HFFc6 (cell line): ENCODE measurements at regions not wholly inside any gene's neighbourhood (a gene's known extent, or its start where the extent isn't known, plus 50 kb on each side); places are given as distances from the start of the nearest gene placed in this dataset.

Source experiments
- DNase-seq: peaks from one replicate; pipeline ENCODE4 v3.0.0-alpha.2; 2018
- H3K27ac Mint-ChIP-seq: 2 replicates; pipeline ENCODE4 v1.8.0; 2020; ENCODE audit warnings: mild to moderate bottlenecking, mixed read lengths
- H3K27me3 Mint-ChIP-seq: 2 replicates; pipeline ENCODE4 v1.8.0; 2021; ENCODE audit warnings: mild to moderate bottlenecking, moderate library complexity, mixed read lengths; ENCODE audit not compliant: insufficient read depth
- H3K36me3 Mint-ChIP-seq: 2 replicates; pipeline ENCODE4 v1.8.0; 2021; ENCODE audit warnings: low read depth, mixed read lengths
- H3K4me1 Mint-ChIP-seq: 2 replicates; pipeline ENCODE4 v1.8.0; 2020; ENCODE audit warnings: low read depth, mixed read lengths
- H3K4me3 Mint-ChIP-seq: 2 replicates; pipeline ENCODE4 v1.8.0; 2020; ENCODE audit warnings: mild to moderate bottlenecking, moderate library complexity, mixed read lengths
- H3K9me3 Mint-ChIP-seq: 2 replicates; pipeline ENCODE4 v1.8.0; 2020; ENCODE audit warnings: mild to moderate bottlenecking, mixed read lengths
- CTCF ChIP-seq: fragments of 200-600 bp; sonication (generic); IDR thresholded peaks from 2 replicates; pipeline ENCODE4 v1.5.0; 2021; ENCODE audit warnings: antibody characterized with exemption, mild to moderate bottlenecking

DNA sequence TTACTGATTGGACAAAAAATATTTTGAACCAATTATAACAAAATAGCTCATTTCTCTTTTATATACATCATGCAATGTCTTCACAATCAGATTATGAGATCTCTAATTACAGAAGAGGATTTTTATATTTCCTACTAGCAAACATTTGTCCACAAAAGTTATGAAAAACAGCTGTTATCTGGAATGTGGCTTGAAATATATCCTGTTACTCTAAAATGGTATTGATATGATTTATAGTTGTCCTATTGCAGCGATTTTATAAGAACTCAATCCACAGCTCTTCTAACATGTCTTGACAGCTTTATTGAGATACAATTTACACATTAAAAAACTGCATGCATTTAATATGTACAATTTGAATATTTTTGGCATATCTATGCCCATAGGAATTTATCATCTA lies 779.9 kb upstream of the ACO1 start:
- no peak overlapping the region for H3K27ac Mint-ChIP-seq
- TF ChIP-seq CTCF, result no peak

DNA sequence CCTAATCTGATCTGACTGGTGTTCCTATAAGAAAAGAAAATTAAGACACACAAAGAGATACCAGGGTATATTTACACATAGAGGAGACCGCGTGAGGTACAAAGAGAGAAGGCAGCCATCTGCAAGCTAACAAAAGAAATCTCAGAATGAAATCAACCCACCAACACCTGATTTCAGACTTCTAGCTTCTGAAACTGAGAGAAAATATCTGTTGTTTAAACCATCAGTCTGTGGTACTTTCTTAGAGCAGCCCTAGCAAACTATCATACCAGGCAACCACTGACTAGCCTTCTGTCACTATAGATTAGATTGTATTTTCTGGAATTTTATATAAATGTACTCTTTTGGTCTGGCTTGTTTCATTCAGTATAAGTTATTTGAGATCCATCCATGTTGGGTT lies 779.3 kb upstream of the ACO1 start:
- H3K27me3 Mint-ChIP-seq, result no peaks in the 10 kb centered on the region; the same call in 1 of the 2 replicates
- H3K36me3 Mint-ChIP-seq, result no peaks in the 10 kb centered on the region
- no peak for TF ChIP-seq CTCF
- H3K27ac Mint-ChIP-seq, result no peak overlapping the region
- no peaks in the 10 kb centered on the region for H3K4me1 Mint-ChIP-seq
- no peak for DNase-seq
- no peak overlapping the region for H3K4me3 Mint-ChIP-seq
- peaks cover 21% of the 10 kb centered on the region for H3K9me3 Mint-ChIP-seq

More for the DNA sequence above, 779.9 kb upstream of the ACO1 start:
- no peaks in the 10 kb centered on the region for H3K36me3 Mint-ChIP-seq
- no peaks in the 10 kb centered on the region for H3K4me1 Mint-ChIP-seq
- H3K9me3 Mint-ChIP-seq, result peaks cover 21% of the 10 kb centered on the region
- no peak for DNase-seq
- no peak overlapping the region for H3K4me3 Mint-ChIP-seq
- H3K27me3 Mint-ChIP-seq, result no peaks in the 10 kb centered on the region; the same call in 1 of the 2 replicates

GRCh38 chr9:31606678-31607077 lies 777.8 kb upstream of the ACO1 start:
- Mint-ChIP-seq H3K4me1 (no peaks in the 10 kb centered on the region), H3K4me3 (no peak overlapping the region), H3K27ac (no peak overlapping the region), H3K36me3 (no peaks in the 10 kb centered on the region), H3K27me3 (no peaks in the 10 kb centered on the region; the same call in 1 of the 2 replicates), H3K9me3 (peaks cover 32% of the 10 kb centered on the region)
- no peak for DNase-seq
- TF ChIP-seq CTCF, result no peak

DNA sequence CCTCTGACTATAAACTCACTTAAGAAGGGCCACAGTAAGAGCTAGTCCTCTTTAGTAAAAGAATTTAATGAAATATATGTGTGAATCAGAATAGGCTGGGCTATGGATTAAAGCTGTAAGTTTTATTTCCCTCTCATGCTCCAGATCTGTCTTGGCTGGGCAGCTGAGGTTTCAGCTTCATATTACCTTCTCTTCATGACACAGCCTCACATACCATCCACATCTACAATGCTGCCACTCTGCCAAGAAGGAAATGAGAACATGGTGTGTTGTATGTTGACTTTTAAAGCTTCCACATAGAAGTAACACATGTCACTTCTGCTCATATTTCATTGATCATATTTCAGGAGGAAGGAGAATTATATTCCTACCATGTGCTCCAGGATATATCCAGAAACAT lies 776.0 kb upstream of the ACO1 start:
- Mint-ChIP-seq H3K4me3 (no peak overlapping the region), H3K36me3 (no peaks in the 10 kb centered on the region), H3K9me3 (peaks cover 37% of the 10 kb centered on the region), H3K27ac (no peak overlapping the region), H3K27me3 (no peaks in the 10 kb centered on the region; the same call in 1 of the 2 replicates), H3K4me1 (no peaks in the 10 kb centered on the region)
- no peak for TF ChIP-seq CTCF
- no peak for DNase-seq

DNA sequence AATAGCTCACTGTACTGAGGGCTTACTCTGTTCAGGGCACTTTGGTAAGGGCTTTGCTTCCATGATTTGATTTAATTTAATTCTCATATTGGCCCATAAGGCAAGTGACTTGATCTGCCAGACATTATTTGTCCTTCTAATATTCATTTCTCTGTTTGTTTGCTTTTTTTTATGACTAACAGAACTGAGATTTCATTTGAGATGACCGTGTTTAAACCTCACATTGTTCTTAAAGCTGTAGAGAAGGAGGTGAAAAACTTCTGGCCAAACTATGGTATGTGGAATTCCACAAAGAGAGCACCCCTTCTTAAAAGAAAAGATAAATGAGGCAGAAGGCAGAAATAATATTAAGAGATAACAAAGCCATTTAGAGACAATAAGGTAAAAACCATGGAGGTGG lies 775.6 kb upstream of the ACO1 start:
- H3K4me1 Mint-ChIP-seq, result no peaks in the 10 kb centered on the region
- no peak overlapping the region for H3K4me3 Mint-ChIP-seq
- TF ChIP-seq CTCF, result no peak
- H3K36me3 Mint-ChIP-seq, result no peaks in the 10 kb centered on the region
- H3K27me3 Mint-ChIP-seq, result no peaks in the 10 kb centered on the region; the same call in 1 of the 2 replicates
- no peak overlapping the region for H3K27ac Mint-ChIP-seq
- H3K9me3 Mint-ChIP-seq, result peaks cover 38% of the 10 kb centered on the region
- DNase-seq, result no peak
